ENCODE measurements at regions not wholly inside any gene's neighbourhood (a gene's known extent, or its start where the extent isn't known, plus 50 kb on each side); places are given as distances from the start of the nearest gene placed in this dataset.

DNA sequence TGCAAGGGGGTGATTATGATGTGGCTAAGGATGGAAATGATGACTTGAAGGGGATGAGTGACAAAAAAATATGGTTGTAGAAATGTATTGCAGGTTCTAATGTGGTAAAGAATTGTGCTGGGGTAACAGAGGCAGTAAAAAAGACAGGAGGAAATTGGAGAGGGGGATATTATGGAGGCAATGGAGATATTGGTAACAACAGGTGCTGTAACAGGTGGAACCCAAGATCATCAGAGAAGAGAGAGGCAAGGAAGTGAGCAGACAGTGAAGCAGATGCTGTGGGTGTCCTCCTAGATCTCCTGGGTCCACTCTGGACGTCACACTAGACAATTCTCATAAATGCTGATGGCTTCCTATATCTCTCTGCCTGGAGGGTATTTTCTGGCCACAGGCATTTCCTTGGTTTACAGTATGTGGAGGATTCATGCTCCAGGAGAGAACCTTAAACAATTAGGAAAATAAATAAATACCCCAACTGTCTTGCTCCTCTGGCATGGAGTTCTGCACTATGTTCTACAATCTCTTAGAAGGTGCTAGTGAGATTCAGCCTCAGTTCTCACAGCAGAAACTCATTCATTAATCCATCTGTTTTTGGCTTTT is 620.3 kb upstream of the PLXNA2 start:
- H4K91ac ChIP-seq (ENCODE audit: low read length): no peak overlapping the region
- H4K8ac ChIP-seq (ENCODE audit: low read length): no peak overlapping the region
- 0% methylated on average over 1 of the region's 1 CpG for WGBS
- no peak overlapping the region for H2BK12ac ChIP-seq (ENCODE audit: low read length in 2 of 2)
- no peaks in the 10 kb centered on the region for H3K79me1 ChIP-seq (replicated peaks; ENCODE audit: low read length, poor library complexity, severe bottlenecking)
- H3K9me3 ChIP-seq (ENCODE audit: control insufficient read depth, low read length): no peaks in the 10 kb centered on the region
- H3K9ac ChIP-seq (ENCODE audit: low read length): no peak overlapping the region
- no peak overlapping the region for H2AFZ ChIP-seq (ENCODE audit: low read depth, low read length)
- no peaks in the 10 kb centered on the region for H3K4me1 ChIP-seq (ENCODE audit: control insufficient read depth, insufficient read depth, low read depth, low read length)
- no peak overlapping the region for H3K4ac ChIP-seq (ENCODE audit: low read depth in 1 of 2, low read length in 2 of 2)
- H3K27ac ChIP-seq (ENCODE audit: low read length, poor library complexity, severe bottlenecking): no peak overlapping the region
- H2AK5ac ChIP-seq (ENCODE audit: low read length, severe bottlenecking): no peak overlapping the region
- peak; percentile 32 for DNase-seq
- H3K14ac ChIP-seq (ENCODE audit: low read length in 2 of 2): no peak overlapping the region
- H3K27me3 ChIP-seq (ENCODE audit: control insufficient read depth in 1 of 2, insufficient read depth in 1 of 2, low read length in 2 of 2): no peaks in the 10 kb centered on the region
- no peaks in the 10 kb centered on the region for H3K36me3 ChIP-seq (ENCODE audit: control insufficient read depth in 1 of 2, insufficient read depth in 2 of 2, low read depth in 1 of 2, low read length in 2 of 2)
- H3K18ac ChIP-seq (ENCODE audit: low read depth in 1 of 2, low read length in 2 of 2): no peak overlapping the region
- no peak overlapping the region for H3K4me3 ChIP-seq (ENCODE audit: insufficient read depth in 1 of 2, low read depth in 1 of 2, low read length in 2 of 2)
- no peak overlapping the region for H3K23ac ChIP-seq (ENCODE audit: low read length in 2 of 2)
- H2BK120ac ChIP-seq (ENCODE audit: low read depth, low read length): no peak overlapping the region
- H3K4me2 ChIP-seq (ENCODE audit: low read length, poor library complexity, severe bottlenecking): no peak overlapping the region
- no peak overlapping the region for H2BK15ac ChIP-seq (ENCODE audit: low read depth, poor library complexity, severe bottlenecking)
- H2BK5ac ChIP-seq (ENCODE audit: low read depth, low read length, poor library complexity, severe bottlenecking): no peak overlapping the region

DNA sequence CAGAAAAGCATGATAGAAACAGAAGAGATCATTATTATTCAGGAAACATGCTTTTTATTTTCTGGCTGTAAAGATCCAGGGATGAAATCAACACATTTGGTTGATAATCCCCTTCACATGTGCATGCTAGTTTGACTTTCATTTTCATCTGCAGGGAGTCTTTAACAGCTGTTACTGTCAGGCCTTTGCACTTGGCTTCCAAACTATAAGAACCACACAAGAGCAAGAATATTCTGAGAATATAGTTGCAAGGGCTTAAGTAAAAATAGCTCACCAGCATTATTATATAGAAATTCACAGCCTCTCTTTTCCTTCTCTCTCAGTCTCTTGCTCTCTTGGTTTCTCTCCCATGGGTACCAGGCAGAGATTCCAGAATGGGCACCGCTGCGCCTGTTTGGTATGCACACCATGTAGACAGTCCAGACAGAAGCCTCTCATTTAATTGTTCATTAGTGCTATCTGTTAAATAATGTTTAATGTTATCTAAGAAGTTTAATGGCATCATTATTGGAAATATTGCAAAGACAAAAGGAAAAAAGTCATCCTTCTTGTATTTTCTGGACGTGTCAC is 622.3 kb upstream of the PLXNA2 start:
- no peak overlapping the region for H3K27ac ChIP-seq (ENCODE audit: low read length, poor library complexity, severe bottlenecking)
- H3K4me3 ChIP-seq (ENCODE audit: insufficient read depth in 1 of 2, low read depth in 1 of 2, low read length in 2 of 2): no peak overlapping the region
- no peak overlapping the region for H2BK15ac ChIP-seq (ENCODE audit: low read depth, poor library complexity, severe bottlenecking)
- H2AK5ac ChIP-seq (ENCODE audit: low read length, severe bottlenecking): no peak overlapping the region
- H2BK5ac ChIP-seq (ENCODE audit: low read depth, low read length, poor library complexity, severe bottlenecking): no peak overlapping the region
- 73% methylated on average over 1 of the region's 3 CpGs for WGBS
- no peak overlapping the region for H3K4me2 ChIP-seq (ENCODE audit: low read length, poor library complexity, severe bottlenecking)
- H3K36me3 ChIP-seq (ENCODE audit: control insufficient read depth in 1 of 2, insufficient read depth in 2 of 2, low read depth in 1 of 2, low read length in 2 of 2): no peaks in the 10 kb centered on the region
- H4K91ac ChIP-seq (ENCODE audit: low read length): no peak overlapping the region
- H3K18ac ChIP-seq (ENCODE audit: low read depth in 1 of 2, low read length in 2 of 2): no peak overlapping the region
- H3K79me1 ChIP-seq (replicated peaks; ENCODE audit: low read length, poor library complexity, severe bottlenecking): no peaks in the 10 kb centered on the region
- H2BK120ac ChIP-seq (ENCODE audit: low read depth, low read length): no peak overlapping the region
- no peaks in the 10 kb centered on the region for H3K9me3 ChIP-seq (ENCODE audit: control insufficient read depth, low read length)
- H3K4ac ChIP-seq (ENCODE audit: low read depth in 1 of 2, low read length in 2 of 2): no peak overlapping the region
- no peak overlapping the region for H4K8ac ChIP-seq (ENCODE audit: low read length)
- H2BK12ac ChIP-seq (ENCODE audit: low read length in 2 of 2): no peak overlapping the region
- H3K9ac ChIP-seq (ENCODE audit: low read length): no peak overlapping the region
- no peak overlapping the region for H2AFZ ChIP-seq (ENCODE audit: low read depth, low read length)
- no peaks in the 10 kb centered on the region for H3K4me1 ChIP-seq (ENCODE audit: control insufficient read depth, insufficient read depth, low read depth, low read length)
- H3K23ac ChIP-seq (ENCODE audit: low read length in 2 of 2): no peak overlapping the region
- H3K14ac ChIP-seq (ENCODE audit: low read length in 2 of 2): no peak overlapping the region
- no peak for DNase-seq
- no peaks in the 10 kb centered on the region for H3K27me3 ChIP-seq (ENCODE audit: control insufficient read depth in 1 of 2, insufficient read depth in 1 of 2, low read length in 2 of 2)

DNA sequence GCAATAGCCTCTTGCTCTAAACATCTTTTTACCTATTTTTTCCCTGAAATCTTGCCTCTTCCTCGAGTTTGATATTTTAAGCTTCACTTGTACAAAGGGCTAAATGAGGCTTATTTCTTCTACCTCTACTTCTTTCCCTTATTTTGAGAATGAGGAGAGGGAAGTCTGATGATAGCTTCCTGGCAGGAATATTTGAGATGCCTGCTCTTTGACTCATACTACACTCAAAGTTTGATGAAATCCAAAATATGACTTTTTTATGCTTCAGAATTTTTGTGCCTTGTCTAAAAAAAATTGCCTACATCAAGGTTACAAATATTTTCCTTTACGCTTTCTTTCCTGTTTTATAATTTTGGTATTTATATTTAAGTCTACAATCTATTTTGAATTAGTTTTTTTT is 624.4 kb upstream of the PLXNA2 start:
- no peak overlapping the region for H3K4me3 ChIP-seq (ENCODE audit: insufficient read depth in 1 of 2, low read depth in 1 of 2, low read length in 2 of 2)

DNA sequence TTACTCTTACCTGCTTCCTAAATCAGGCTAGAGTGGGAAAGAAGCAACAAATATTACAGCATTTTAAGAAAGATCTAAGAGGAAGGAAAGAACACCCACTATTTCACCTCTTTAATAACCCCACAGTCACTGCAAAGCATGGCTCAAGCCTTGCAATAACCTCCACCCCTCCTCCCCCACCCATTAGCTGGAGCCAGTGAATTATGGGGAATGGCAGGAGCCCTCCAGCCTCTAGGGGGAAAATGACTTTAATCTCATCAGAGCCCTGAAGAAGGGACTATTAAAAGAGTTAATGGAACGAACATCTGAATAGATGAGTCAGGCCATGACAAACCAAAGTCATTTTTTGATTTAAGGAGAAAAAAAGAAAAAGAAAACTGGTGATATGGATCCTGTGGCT is 630.7 kb upstream of the PLXNA2 start:
- Histone ChIP-seq H3K4me3 (ENCODE audit: insufficient read depth in 1 of 2, low read depth in 1 of 2, low read length in 2 of 2) (no peak overlapping the region), H3K9me3 (ENCODE audit: control insufficient read depth, low read length) (peaks cover 3% of the 10 kb centered on the region), H2BK120ac (ENCODE audit: low read depth, low read length) (no peak overlapping the region), H2BK12ac (ENCODE audit: low read length in 2 of 2) (no peak overlapping the region), H3K27me3 (ENCODE audit: control insufficient read depth in 1 of 2, insufficient read depth in 1 of 2, low read length in 2 of 2) (no peaks in the 10 kb centered on the region), H3K9ac (ENCODE audit: low read length) (no peak overlapping the region), H2AK5ac (ENCODE audit: low read length, severe bottlenecking) (no peak overlapping the region), H3K14ac (ENCODE audit: low read length in 2 of 2) (no peak overlapping the region), H3K4me2 (ENCODE audit: low read length, poor library complexity, severe bottlenecking) (no peak overlapping the region), H4K91ac (ENCODE audit: low read length) (no peak overlapping the region), H3K36me3 (ENCODE audit: control insufficient read depth in 1 of 2, insufficient read depth in 2 of 2, low read depth in 1 of 2, low read length in 2 of 2) (no peaks in the 10 kb centered on the region), H4K8ac (ENCODE audit: low read length) (no peak overlapping the region), H2BK5ac (ENCODE audit: low read depth, low read length, poor library complexity, severe bottlenecking) (no peak overlapping the region), H3K27ac (ENCODE audit: low read length, poor library complexity, severe bottlenecking) (no peak overlapping the region), H2BK15ac (ENCODE audit: low read depth, poor library complexity, severe bottlenecking) (no peak overlapping the region), H2AFZ (ENCODE audit: low read depth, low read length) (no peak overlapping the region), H3K18ac (ENCODE audit: low read depth in 1 of 2, low read length in 2 of 2) (no peak overlapping the region), H3K4me1 (ENCODE audit: control insufficient read depth, insufficient read depth, low read depth, low read length) (no peaks in the 10 kb centered on the region), H3K23ac (ENCODE audit: low read length in 2 of 2) (no peak overlapping the region), H3K79me1 (replicated peaks; ENCODE audit: low read length, poor library complexity, severe bottlenecking) (no peaks in the 10 kb centered on the region), H3K4ac (ENCODE audit: low read depth in 1 of 2, low read length in 2 of 2) (no peak overlapping the region)
- 57% methylated on average over 1 of the region's 1 CpG for WGBS
- no peak for DNase-seq

More for the DNA sequence above, 624.4 kb upstream of the PLXNA2 start:
- H3K4me2 ChIP-seq (ENCODE audit: low read length, poor library complexity, severe bottlenecking): no peak overlapping the region
- no peak overlapping the region for H2AFZ ChIP-seq (ENCODE audit: low read depth, low read length)
- H4K91ac ChIP-seq (ENCODE audit: low read length): no peak overlapping the region
- no peak overlapping the region for H2BK5ac ChIP-seq (ENCODE audit: low read depth, low read length, poor library complexity, severe bottlenecking)
- no peak overlapping the region for H3K9ac ChIP-seq (ENCODE audit: low read length)
- H2BK120ac ChIP-seq (ENCODE audit: low read depth, low read length): no peak overlapping the region
- H3K18ac ChIP-seq (ENCODE audit: low read depth in 1 of 2, low read length in 2 of 2): no peak overlapping the region
- H3K4ac ChIP-seq (ENCODE audit: low read depth in 1 of 2, low read length in 2 of 2): no peak overlapping the region
- H3K23ac ChIP-seq (ENCODE audit: low read length in 2 of 2): no peak overlapping the region
- no peak overlapping the region for H2BK12ac ChIP-seq (ENCODE audit: low read length in 2 of 2)
- H3K79me1 ChIP-seq (replicated peaks; ENCODE audit: low read length, poor library complexity, severe bottlenecking): no peaks in the 10 kb centered on the region
- WGBS: no CpG with 5 or more reads among the region's 2 CpGs
- no peak overlapping the region for H3K14ac ChIP-seq (ENCODE audit: low read length in 2 of 2)
- no peaks in the 10 kb centered on the region for H3K36me3 ChIP-seq (ENCODE audit: control insufficient read depth in 1 of 2, insufficient read depth in 2 of 2, low read depth in 1 of 2, low read length in 2 of 2)
- no peaks in the 10 kb centered on the region for H3K9me3 ChIP-seq (ENCODE audit: control insufficient read depth, low read length)
- no peak overlapping the region for H2AK5ac ChIP-seq (ENCODE audit: low read length, severe bottlenecking)
- no peaks in the 10 kb centered on the region for H3K4me1 ChIP-seq (ENCODE audit: control insufficient read depth, insufficient read depth, low read depth, low read length)
- no peak overlapping the region for H2BK15ac ChIP-seq (ENCODE audit: low read depth, poor library complexity, severe bottlenecking)
- H4K8ac ChIP-seq (ENCODE audit: low read length): no peak overlapping the region
- peak overlapping the region; percentile 23 for H3K27ac ChIP-seq (ENCODE audit: low read length, poor library complexity, severe bottlenecking)
- no peak for DNase-seq
- no peaks in the 10 kb centered on the region for H3K27me3 ChIP-seq (ENCODE audit: control insufficient read depth in 1 of 2, insufficient read depth in 1 of 2, low read length in 2 of 2)

Measured in mesenchymal stem cell (in vitro differentiated cells and primary cell).